ENCODE measurements at regions not wholly inside any gene's neighbourhood (a gene's known extent, or its start where the extent isn't known, plus 50 kb on each side); places are given as distances from the start of the nearest gene placed in this dataset.

DNA sequence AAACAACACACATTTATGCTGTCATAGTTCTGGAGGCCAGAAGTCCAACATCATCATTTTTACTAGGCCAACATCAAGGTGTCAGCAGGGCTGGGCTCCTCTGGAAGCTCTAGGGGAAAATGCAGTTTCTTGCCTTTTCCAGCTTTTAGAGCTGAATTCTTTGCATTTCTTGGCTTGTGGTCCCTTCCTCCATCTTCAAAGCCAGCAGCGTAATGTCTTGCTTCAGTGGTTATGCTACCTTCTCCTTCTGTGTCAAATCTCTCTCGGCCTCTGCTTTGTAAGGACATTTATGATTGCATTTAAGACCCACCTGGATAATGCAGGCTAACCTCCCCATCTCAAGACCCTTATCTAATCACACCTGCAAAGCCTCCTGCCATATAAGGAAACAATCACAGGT, 66.5 kb upstream of the ANKRD1 start:
- no peak for TF ChIP-seq EP300 (IDR thresholded peaks at IDR 0.05)
- TF ChIP-seq POLR2A (IDR thresholded peaks at IDR 0.05) = no peak
- no peak for TF ChIP-seq CTCF (IDR thresholded peaks at IDR 0.05)
- no peak for TF ChIP-seq POLR2AphosphoS5 (IDR thresholded peaks at IDR 0.05)
- no peak overlapping the region for H3K4me3 ChIP-seq
- no peak overlapping the region for H3K27ac ChIP-seq
- 83 to 100% methylated on average over 2 of the region's 2 CpGs for WGBS, 2 donors (ENCODE audit: low coverage in 1 of 2)
- no peaks in the 10 kb centered on the region for H3K36me3 ChIP-seq
- no peak for ATAC-seq
- no peaks in the 10 kb centered on the region for H3K4me1 ChIP-seq
- no peaks in the 10 kb centered on the region for H3K27me3 ChIP-seq
- no peaks in the 10 kb centered on the region for H3K9me3 ChIP-seq

- Histone ChIP-seq H3K36me3 (no peaks in the 10 kb centered on the region), H3K9me3 (no peaks in the 10 kb centered on the region), H3K4me1 (no peaks in the 10 kb centered on the region), H3K27ac (no peak overlapping the region), H3K4me3 (no peak overlapping the region), H3K27me3 (no peaks in the 10 kb centered on the region)
- 92 to 95% methylated on average over 2 to 3 of the region's 4 CpGs for WGBS, 2 donors (ENCODE audit: low coverage in 1 of 2)
- TF ChIP-seq POLR2AphosphoS5 (IDR thresholded peaks at IDR 0.05) = no peak
- no peak for TF ChIP-seq EP300 (IDR thresholded peaks at IDR 0.05)
- no peak for TF ChIP-seq POLR2A (IDR thresholded peaks at IDR 0.05)
- TF ChIP-seq CTCF (IDR thresholded peaks at IDR 0.05) = no peak
- ATAC-seq = no peak
Observed at GRCh38 chr10:90988024-90988423, 67.1 kb upstream of the ANKRD1 start.

DNA sequence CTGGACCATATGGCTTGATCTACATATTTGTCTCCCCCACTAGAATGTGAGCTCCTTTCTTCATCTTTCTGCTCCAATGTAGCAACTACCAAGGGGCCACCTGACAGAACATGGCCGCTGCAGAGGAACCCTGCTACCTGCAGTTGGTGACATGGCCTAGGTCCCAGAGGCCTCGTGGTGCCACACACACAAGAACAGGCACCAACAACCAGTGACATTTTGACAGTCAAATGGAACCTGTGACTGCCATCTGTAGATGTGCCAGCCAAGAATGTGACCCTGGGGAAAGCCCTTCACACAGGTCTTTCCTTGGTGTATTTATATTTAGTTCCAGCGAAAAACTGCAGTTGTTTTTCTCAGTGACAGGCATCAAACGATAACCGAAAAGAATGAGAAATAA, 67.9 kb upstream of the ANKRD1 start:
- Histone ChIP-seq H3K4me3 (no peak overlapping the region), H3K27me3 (no peaks in the 10 kb centered on the region), H3K4me1 (no peaks in the 10 kb centered on the region), H3K36me3 (no peaks in the 10 kb centered on the region), H3K27ac (no peak overlapping the region), H3K9me3 (no peaks in the 10 kb centered on the region)
- TF ChIP-seq EP300 (IDR thresholded peaks at IDR 0.05) (no peak), CTCF (IDR thresholded peaks at IDR 0.05) (no peak), POLR2A (IDR thresholded peaks at IDR 0.05) (no peak), POLR2AphosphoS5 (IDR thresholded peaks at IDR 0.05) (no peak)
- ATAC-seq = no peak
- 79 to 89% methylated on average over 3 to 5 of the region's 5 CpGs for WGBS, 2 donors (ENCODE audit: low coverage in 1 of 2)

DNA sequence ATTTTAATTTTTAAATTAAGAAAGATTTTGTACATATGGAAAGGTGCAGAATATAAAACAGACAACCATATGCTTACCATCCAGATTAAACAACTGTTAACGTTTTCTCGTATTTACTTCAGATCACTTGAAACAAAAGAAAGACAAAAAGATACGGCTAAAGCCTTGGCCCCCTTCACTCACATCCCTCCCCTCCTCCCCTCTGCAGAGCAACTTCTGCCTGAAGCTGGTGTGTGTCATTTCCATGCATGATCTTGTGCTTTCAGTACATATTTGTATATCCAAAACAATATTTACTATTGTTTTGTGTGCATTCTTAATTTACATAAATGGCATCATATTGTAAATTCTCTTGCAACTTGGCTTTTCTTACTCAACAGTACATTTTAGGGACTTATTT, 68.5 kb upstream of the ANKRD1 start:
- no peak overlapping the region for H3K27ac ChIP-seq
- H3K4me3 ChIP-seq = no peak overlapping the region
- no peaks in the 10 kb centered on the region for H3K36me3 ChIP-seq
- TF ChIP-seq EP300 (IDR thresholded peaks at IDR 0.05) = no peak
- no peak for TF ChIP-seq POLR2A (IDR thresholded peaks at IDR 0.05)
- TF ChIP-seq CTCF (IDR thresholded peaks at IDR 0.05) = no peak
- TF ChIP-seq POLR2AphosphoS5 (IDR thresholded peaks at IDR 0.05) = no peak
- H3K9me3 ChIP-seq = no peaks in the 10 kb centered on the region
- no peaks in the 10 kb centered on the region for H3K4me1 ChIP-seq
- ATAC-seq = no peak
- 60 to 86% methylated on average over 3 of the region's 3 CpGs for WGBS, 2 donors (ENCODE audit: low coverage in 1 of 2)
- no peaks in the 10 kb centered on the region for H3K27me3 ChIP-seq

GRCh38 chr10:90992462-90992861, 71.6 kb upstream of the ANKRD1 start:
- no peak for ATAC-seq
- 75% methylated on average over 2 of the region's 2 CpGs for WGBS, 2 donors (ENCODE audit: low coverage in 1 of 2)
- H3K27ac ChIP-seq = no peak overlapping the region

More at GRCh38 chr10:90992462-90992861, 71.6 kb upstream of the ANKRD1 start:
- H3K27me3 ChIP-seq = no peaks in the 10 kb centered on the region
- H3K36me3 ChIP-seq = no peaks in the 10 kb centered on the region
- TF ChIP-seq EP300 (IDR thresholded peaks at IDR 0.05) = no peak
- TF ChIP-seq POLR2A (IDR thresholded peaks at IDR 0.05) = no peak
- TF ChIP-seq POLR2AphosphoS5 (IDR thresholded peaks at IDR 0.05) = no peak
- TF ChIP-seq CTCF (IDR thresholded peaks at IDR 0.05) = no peak
- no peaks in the 10 kb centered on the region for H3K9me3 ChIP-seq
- no peaks in the 10 kb centered on the region for H3K4me1 ChIP-seq
- no peak overlapping the region for H3K4me3 ChIP-seq
